Choroid plexus epithelial cell (primary cell): ENCODE measurements at regions not wholly inside any gene's neighbourhood (a gene's known extent, or its start where the extent isn't known, plus 50 kb on each side); places are given as distances from the start of the nearest gene placed in this dataset.

ENCODE experiments used
- DNase-seq: peaks from one replicate; pipeline ENCODE4 v3.0.0-alpha.2; 2010; ENCODE audit warnings: low read depth
- H3K4me3 ChIP-seq: 2 replicates; pipeline ENCODE4 v1.5.1; 2011; ENCODE audit warnings: low read depth, mild to moderate bottlenecking, control low read depth, low read length, moderate library complexity
- CTCF ChIP-seq: conservative IDR thresholded peaks from 2 replicates; pipeline ENCODE4 v1.5.1; 2011; ENCODE audit warnings: low read depth, mild to moderate bottlenecking, control low read depth, inconsistent platforms, low read length, moderate library complexity

DNA sequence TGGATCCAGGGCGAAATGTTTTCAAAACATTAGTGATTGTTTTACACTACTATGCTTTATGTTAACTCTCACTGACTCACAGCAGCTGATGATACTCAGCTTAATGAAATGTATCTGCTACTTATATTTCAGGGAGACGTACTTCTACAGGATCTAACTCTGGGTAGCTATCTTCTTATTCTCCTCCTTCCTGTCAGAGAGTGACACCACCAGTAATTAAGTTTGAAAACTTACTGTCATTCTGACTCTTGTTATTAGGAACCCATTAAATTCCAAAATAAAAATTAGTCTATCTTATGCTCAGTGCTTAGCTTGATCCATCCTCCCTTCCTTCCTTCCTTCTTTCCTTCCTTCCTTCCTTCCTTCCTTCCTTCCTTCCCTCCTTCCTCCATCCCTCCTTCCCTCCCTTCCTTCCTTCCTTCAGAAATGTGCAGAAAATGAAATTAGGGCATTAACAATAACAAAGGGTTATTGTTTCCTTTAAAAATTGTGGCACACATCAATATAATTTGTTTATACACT is 441.1 kb downstream of the MEIS1 start:
- DNase-seq: no peak
- no peak for TF ChIP-seq CTCF

GRCh38 chr2:66885775-66886383 is 451.0 kb downstream of the MEIS1 start:
- no peak for DNase-seq
- TF ChIP-seq CTCF: no peak

More for the DNA sequence above, 441.1 kb downstream of the MEIS1 start:
- no peak overlapping the region for H3K4me3 ChIP-seq

DNA sequence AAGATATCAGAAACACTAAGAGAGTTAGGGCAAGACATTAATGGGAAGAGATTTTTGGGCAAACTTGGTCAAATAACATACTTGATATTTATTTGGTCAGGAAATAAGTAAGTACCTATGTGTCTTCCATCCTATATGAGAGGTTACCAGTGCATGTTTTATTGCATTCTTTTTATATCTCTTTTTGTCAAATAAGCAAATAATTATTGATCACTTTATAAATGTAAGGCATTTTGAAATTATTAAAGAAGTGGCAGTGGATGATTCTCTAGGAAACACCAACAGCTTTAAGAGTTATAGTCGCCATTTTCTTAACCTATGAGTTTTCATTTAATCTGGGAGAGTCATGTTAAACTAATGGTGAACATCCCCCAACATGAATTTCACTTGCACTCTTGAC is 453.3 kb downstream of the MEIS1 start:
- no peak for DNase-seq
- no peak for TF ChIP-seq CTCF
- H3K4me3 ChIP-seq: no peak overlapping the region

More at GRCh38 chr2:66885775-66886383, 451.0 kb downstream of the MEIS1 start:
- H3K4me3 ChIP-seq: no peak overlapping the region

GRCh38 chr2:66888791-66889631 is 454.1 kb downstream of the MEIS1 start:
- H3K4me3 ChIP-seq: no peak overlapping the region
- DNase-seq: peak; percentile 93
- no peak for TF ChIP-seq CTCF

- no peak for DNase-seq
- TF ChIP-seq CTCF: no peak
- no peak overlapping the region for H3K4me3 ChIP-seq
Observed at GRCh38 chr2:66889632-66889882, 454.6 kb downstream of the MEIS1 start.

GRCh38 chr2:66890166-66890742 is 455.3 kb downstream of the MEIS1 start:
- no peak for TF ChIP-seq CTCF
- DNase-seq: peak; percentile 29
- no peak overlapping the region for H3K4me3 ChIP-seq
